ENCODE measurements at regions not wholly inside any gene's neighbourhood (a gene's known extent, or its start where the extent isn't known, plus 50 kb on each side); places are given as distances from the start of the nearest gene placed in this dataset.

GRCh38 chr2:12841021-12841420 lies 124.3 kb downstream of the TRIB2 start:
- intact Hi-C loops (cut with micrococcal nuclease), result no loop called here
- CTCF ChIA-PET, result no interaction called here
- 86% methylated on average over 3 of the region's 5 CpGs for WGBS (ENCODE audit: insufficient coverage)

DNA sequence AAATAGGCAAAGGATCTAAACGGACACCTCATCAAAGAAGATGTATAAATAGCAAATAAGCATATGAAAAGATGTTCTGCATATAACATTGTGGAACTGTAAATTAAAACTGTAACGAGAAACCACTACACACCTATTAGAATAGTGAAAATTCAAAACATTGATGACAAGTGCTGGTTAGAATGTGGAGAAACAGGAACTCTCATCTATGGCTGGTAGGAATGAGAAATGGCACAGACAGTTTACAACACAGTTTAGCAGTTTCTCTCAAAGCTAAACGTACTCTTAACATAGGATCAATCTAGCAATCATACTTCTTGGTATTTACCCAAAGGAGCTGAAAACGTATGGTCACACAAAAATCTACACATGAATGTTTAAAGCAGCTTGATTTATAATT lies 126.2 kb downstream of the TRIB2 start:
- no peak for DNase-seq
- TF ChIP-seq EZH2 (IDR thresholded peaks at IDR 0.05; ENCODE audit: borderline replicate concordance, insufficient read depth, low read depth, low read length, poor library complexity, severe bottlenecking), result no peak
- Histone ChIP-seq H3K36me3 (replicated peaks in 1 of 2; ENCODE audit: control extremely low read depth in 1 of 2, control insufficient read depth in 1 of 2, extremely low read depth in 1 of 2, insufficient read depth in 2 of 2, low read length in 1 of 2) (no peaks in the 10 kb centered on the region), H3K4me1 (ENCODE audit: control insufficient read depth in 2 of 2, insufficient read depth in 2 of 2, low read length in 2 of 2) (no peaks in the 10 kb centered on the region), H2AFZ (ENCODE audit: insufficient read depth, low read depth, low read length, poor library complexity, severe bottlenecking) (no peak overlapping the region), H3K27ac (ENCODE audit: low read length in 2 of 2) (no peak overlapping the region), H3K4me3 (ENCODE audit: control extremely low read depth in 1 of 5, extremely low read depth in 1 of 5, insufficient read depth in 1 of 5, low read depth in 2 of 5, low read length in 4 of 5) (no peak overlapping the region), H3K79me2 (ENCODE audit: control insufficient read depth, insufficient read depth, low read length) (no peaks in the 10 kb centered on the region), H3K9ac (ENCODE audit: low read length) (no peak overlapping the region), H3K4me2 (replicated peaks; ENCODE audit: low read depth, low read length, poor library complexity, severe bottlenecking) (no peak overlapping the region), H4K20me1 (ENCODE audit: control insufficient read depth, insufficient read depth, low read length, poor library complexity, severe bottlenecking) (no peaks in the 10 kb centered on the region), H3K9me3 (ENCODE audit: control extremely low read depth in 1 of 3, control insufficient read depth in 2 of 3, insufficient read depth in 1 of 3, low read length in 2 of 3) (no peaks in the 10 kb centered on the region), H3K27me3 (replicated peaks in 1 of 4; ENCODE audit: control extremely low read depth in 1 of 4, control insufficient read depth in 3 of 4, insufficient read depth in 4 of 4, low read length in 3 of 4) (peaks cover 0 to 14% (median 6%) of the 10 kb centered on the region in 4 experiments)
- no CpG with 5 or more reads among the region's 4 CpGs for WGBS (ENCODE audit: insufficient coverage)
- intact Hi-C loops (cut with micrococcal nuclease), result no loop called here
- Mint-ChIP-seq H3K4me1 (no peaks in the 10 kb centered on the region), H3K27ac (no peak overlapping the region), H3K27me3 (peaks cover 34% of the 10 kb centered on the region), H3K4me3 (no peak overlapping the region), H3K9me3 (ENCODE audit: insufficient read depth) (no peaks in the 10 kb centered on the region)
- ATAC-seq (ENCODE audit: low read depth), result no peak
- POLR2A ChIA-PET, result no interaction called here
- CTCF ChIA-PET, result interaction anchor here (1.3 kb wide), 1 partner anchor 88 kb away, joined by 3 read pairs; no protein-coding TSS in a partner anchor

More at GRCh38 chr2:12841021-12841420, 124.3 kb downstream of the TRIB2 start:
- H4K20me1 ChIP-seq (ENCODE audit: control insufficient read depth, insufficient read depth, low read length, poor library complexity, severe bottlenecking), result no peaks in the 10 kb centered on the region
- no peaks in the 10 kb centered on the region for H3K9me3 ChIP-seq (ENCODE audit: control extremely low read depth in 1 of 3, control insufficient read depth in 2 of 3, insufficient read depth in 1 of 3, low read length in 2 of 3)
- Mint-ChIP-seq H3K4me1 (no peaks in the 10 kb centered on the region), H3K4me3 (no peak overlapping the region), H3K27me3 (peaks cover 42% of the 10 kb centered on the region), H3K9me3 (ENCODE audit: insufficient read depth) (no peaks in the 10 kb centered on the region), H3K27ac (no peak overlapping the region)
- ATAC-seq (ENCODE audit: low read depth) (no peak), DNase-seq (no peak)
- no peaks in the 10 kb centered on the region for H3K36me3 ChIP-seq (replicated peaks in 1 of 2; ENCODE audit: control extremely low read depth in 1 of 2, control insufficient read depth in 1 of 2, extremely low read depth in 1 of 2, insufficient read depth in 2 of 2, low read length in 1 of 2)
- H3K4me2 ChIP-seq (replicated peaks; ENCODE audit: low read depth, low read length, poor library complexity, severe bottlenecking), result no peak overlapping the region
- H3K4me3 ChIP-seq (ENCODE audit: control extremely low read depth in 1 of 5, extremely low read depth in 1 of 5, insufficient read depth in 1 of 5, low read depth in 2 of 5, low read length in 4 of 5), result no peak overlapping the region
- peaks cover 0 to 17% (median 9%) of the 10 kb centered on the region in 4 experiments for H3K27me3 ChIP-seq (replicated peaks in 1 of 4; ENCODE audit: control extremely low read depth in 1 of 4, control insufficient read depth in 3 of 4, insufficient read depth in 4 of 4, low read length in 3 of 4)
- H3K4me1 ChIP-seq (ENCODE audit: control insufficient read depth in 2 of 2, insufficient read depth in 2 of 2, low read length in 2 of 2), result no peaks in the 10 kb centered on the region
- no peaks in the 10 kb centered on the region for H3K79me2 ChIP-seq (ENCODE audit: control insufficient read depth, insufficient read depth, low read length)
- no peak overlapping the region for H3K27ac ChIP-seq (ENCODE audit: low read length in 2 of 2)
- no peak overlapping the region for H2AFZ ChIP-seq (ENCODE audit: insufficient read depth, low read depth, low read length, poor library complexity, severe bottlenecking)
- TF ChIP-seq EZH2 (IDR thresholded peaks at IDR 0.05; ENCODE audit: borderline replicate concordance, insufficient read depth, low read depth, low read length, poor library complexity, severe bottlenecking) (no peak), CTCF (IDR thresholded peaks at IDR 0.05) (no peak)
- POLR2A ChIA-PET, result no interaction called here
- H3K9ac ChIP-seq (ENCODE audit: low read length), result no peak overlapping the region

All from B cell (primary cell).